ENCODE measurements at regions not wholly inside any gene's neighbourhood (a gene's known extent, or its start where the extent isn't known, plus 50 kb on each side); places are given as distances from the start of the nearest gene placed in this dataset.
A peak's percentile ranks its signal among the peaks of the same experiment; 100 is the strongest.

DNA sequence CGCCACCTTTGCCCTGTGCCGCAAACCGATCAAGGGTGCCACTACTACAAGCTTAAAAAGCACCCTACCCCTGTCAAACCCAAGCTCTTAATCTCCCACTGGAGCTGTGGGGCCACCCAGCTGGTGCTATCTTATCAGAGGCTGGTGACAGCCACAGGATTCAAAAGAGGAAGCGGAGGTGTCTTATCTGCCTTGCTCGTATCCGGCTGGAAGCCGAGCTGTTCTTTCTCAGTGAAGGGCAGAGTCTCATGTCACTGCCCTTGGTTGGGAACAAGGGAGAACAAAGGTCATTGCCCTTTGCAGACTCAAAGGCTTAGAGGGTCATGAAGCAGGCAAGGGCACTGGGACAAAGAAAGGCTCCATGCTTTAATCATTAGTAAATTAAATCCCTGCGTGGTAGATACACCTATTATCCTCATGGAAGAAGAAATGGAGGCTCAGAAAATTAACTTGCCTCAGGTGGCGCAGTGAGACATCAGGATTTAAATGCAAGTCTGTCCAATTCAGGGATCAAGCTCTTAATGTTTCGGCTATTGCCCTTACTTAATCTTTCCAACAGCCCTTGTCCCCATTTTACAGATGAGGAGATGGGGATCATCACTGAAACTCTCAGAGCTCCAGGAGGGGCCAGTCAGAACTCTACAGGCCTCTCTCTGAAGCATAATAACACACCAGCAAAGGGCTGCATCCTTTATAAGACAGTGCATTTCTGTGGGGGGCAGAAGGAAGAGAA lies 360.0 kb upstream of the PROK2 start:
- POLR2A ChIA-PET, result no interaction called here
- TF ChIP-seq, protein P1, sequence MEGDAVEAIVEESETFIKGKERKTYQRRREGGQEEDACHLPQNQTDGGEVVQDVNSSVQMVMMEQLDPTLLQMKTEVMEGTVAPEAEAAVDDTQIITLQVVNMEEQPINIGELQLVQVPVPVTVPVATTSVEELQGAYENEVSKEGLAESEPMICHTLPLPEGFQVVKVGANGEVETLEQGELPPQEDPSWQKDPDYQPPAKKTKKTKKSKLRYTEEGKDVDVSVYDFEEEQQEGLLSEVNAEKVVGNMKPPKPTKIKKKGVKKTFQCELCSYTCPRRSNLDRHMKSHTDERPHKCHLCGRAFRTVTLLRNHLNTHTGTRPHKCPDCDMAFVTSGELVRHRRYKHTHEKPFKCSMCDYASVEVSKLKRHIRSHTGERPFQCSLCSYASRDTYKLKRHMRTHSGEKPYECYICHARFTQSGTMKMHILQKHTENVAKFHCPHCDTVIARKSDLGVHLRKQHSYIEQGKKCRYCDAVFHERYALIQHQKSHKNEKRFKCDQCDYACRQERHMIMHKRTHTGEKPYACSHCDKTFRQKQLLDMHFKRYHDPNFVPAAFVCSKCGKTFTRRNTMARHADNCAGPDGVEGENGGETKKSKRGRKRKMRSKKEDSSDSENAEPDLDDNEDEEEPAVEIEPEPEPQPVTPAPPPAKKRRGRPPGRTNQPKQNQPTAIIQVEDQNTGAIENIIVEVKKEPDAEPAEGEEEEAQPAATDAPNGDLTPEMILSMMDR (IDR thresholded peaks at IDR 0.05; ENCODE audit: unreplicated experiment), result no peak
- BruUV-seq (replicated peaks), result no TSS peak
- Mint-ChIP-seq H3K4me1 (ENCODE audit: insufficient read depth, unreplicated experiment) (peaks cover 5% of the 10 kb centered on the region), H3K27ac (ENCODE audit: low read depth, unreplicated experiment) (no peak overlapping the region), H3K27me3 (ENCODE audit: insufficient read depth, unreplicated experiment) (no peaks in the 10 kb centered on the region), H3K9me3 (ENCODE audit: unreplicated experiment) (no peaks in the 10 kb centered on the region), H3K4me3 (ENCODE audit: unreplicated experiment) (no peak overlapping the region), H3K36me3 (ENCODE audit: insufficient read depth, unreplicated experiment) (no peaks in the 10 kb centered on the region)
- intact Hi-C loops (cut with micrococcal nuclease), result no loop called here
- DNase-seq (ENCODE audit: unreplicated experiment), result no peak
- CTCF ChIA-PET, result interaction anchor here (0.9 kb wide), 1 partner anchor 33 kb away, joined by 3 read pairs; no protein-coding TSS in a partner anchor

GRCh38 chr3:72143966-72144717 lies 359.2 kb upstream of the PROK2 start:
- TF ChIP-seq, protein P1 (IDR thresholded peaks at IDR 0.05; ENCODE audit: unreplicated experiment), result no peak
- DNase-seq (ENCODE audit: unreplicated experiment), result no peak
- intact Hi-C loops (cut with micrococcal nuclease), result no loop called here
- no peaks in the 10 kb centered on the region for H3K27me3 Mint-ChIP-seq (ENCODE audit: insufficient read depth, unreplicated experiment)
- BruUV-seq (replicated peaks), result no TSS peak
- ChIA-PET CTCF (interaction anchor here (0.7 to 0.9 kb wide), 2 partner anchors 34 to 98 kb away, joined by 3 read pairs; no protein-coding TSS in a partner anchor), POLR2A (no interaction called here)
- H3K4me1 Mint-ChIP-seq (ENCODE audit: insufficient read depth, unreplicated experiment), result peaks cover 5% of the 10 kb centered on the region
- H3K4me3 Mint-ChIP-seq (ENCODE audit: unreplicated experiment), result no peak overlapping the region
- no peak overlapping the region for H3K27ac Mint-ChIP-seq (ENCODE audit: low read depth, unreplicated experiment)
- no peaks in the 10 kb centered on the region for H3K9me3 Mint-ChIP-seq (ENCODE audit: unreplicated experiment)
- no peaks in the 10 kb centered on the region for H3K36me3 Mint-ChIP-seq (ENCODE audit: insufficient read depth, unreplicated experiment)

DNA sequence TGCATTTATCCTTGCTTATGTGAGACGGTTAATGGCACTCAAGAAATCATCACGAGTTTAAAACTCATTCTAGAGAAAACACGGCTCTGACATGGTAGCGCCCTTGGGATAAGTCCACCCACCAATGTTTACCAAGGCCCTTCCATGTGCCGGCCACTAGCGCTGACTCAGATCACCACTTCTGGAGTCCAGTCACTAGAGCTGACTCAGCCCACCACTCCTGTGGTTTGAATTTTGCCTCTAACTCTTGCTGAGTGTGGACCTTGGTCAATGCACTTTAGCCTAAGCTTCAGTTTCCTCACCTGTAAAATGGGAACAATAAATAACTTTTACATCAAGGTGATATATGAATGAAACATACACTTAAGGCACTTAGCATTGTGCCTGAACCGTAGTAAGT lies 358.4 kb upstream of the PROK2 start:
- DNase-seq (ENCODE audit: unreplicated experiment), result peak; percentile 43
- Mint-ChIP-seq H3K9me3 (ENCODE audit: unreplicated experiment) (no peaks in the 10 kb centered on the region), H3K27ac (ENCODE audit: low read depth, unreplicated experiment) (no peak overlapping the region), H3K4me1 (ENCODE audit: insufficient read depth, unreplicated experiment) (peaks cover 5% of the 10 kb centered on the region), H3K36me3 (ENCODE audit: insufficient read depth, unreplicated experiment) (no peaks in the 10 kb centered on the region), H3K4me3 (ENCODE audit: unreplicated experiment) (no peak overlapping the region), H3K27me3 (ENCODE audit: insufficient read depth, unreplicated experiment) (no peaks in the 10 kb centered on the region)
- BruUV-seq (replicated peaks), result no TSS peak
- POLR2A ChIA-PET, result interaction anchor here (0.7 kb wide), 1 partner anchor 12 kb away, joined by 4 read pairs; no protein-coding TSS in a partner anchor
- CTCF ChIA-PET, result interaction anchor here (0.5 to 1.1 kb wide), 2 partner anchors 11 to 241 kb away, joined by 3 to 4 read pairs; no protein-coding TSS in a partner anchor
- TF ChIP-seq, protein P1 (IDR thresholded peaks at IDR 0.05; ENCODE audit: unreplicated experiment), result no peak
- intact Hi-C loops (cut with micrococcal nuclease), result no loop called here

DNA sequence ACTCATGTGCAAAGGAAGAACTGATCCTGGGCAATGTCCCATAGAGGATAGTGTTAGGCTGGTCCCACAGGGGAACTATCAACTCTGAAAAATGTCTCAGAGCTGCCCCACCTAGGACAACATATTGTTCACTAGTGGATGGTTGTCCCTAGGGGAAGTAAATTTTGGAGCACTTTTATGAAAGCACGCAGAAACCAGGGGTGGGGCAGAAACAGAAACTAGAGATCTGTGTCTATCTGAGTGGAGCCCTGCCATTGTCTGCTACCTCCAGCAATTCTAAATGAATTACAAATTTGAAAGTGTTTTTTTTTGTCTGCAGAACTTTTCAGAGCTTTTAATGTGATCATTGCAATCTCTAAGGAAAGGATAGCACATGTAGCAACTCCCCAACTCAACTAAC lies 357.1 kb upstream of the PROK2 start:
- DNase-seq (ENCODE audit: unreplicated experiment), result no peak
- H3K9me3 Mint-ChIP-seq (ENCODE audit: unreplicated experiment), result no peaks in the 10 kb centered on the region
- ChIA-PET CTCF (interaction anchor here (0.7 kb wide), 1 partner anchor 211 kb away, joined by 3 read pairs; no protein-coding TSS in a partner anchor), POLR2A (interaction anchor here (1.1 to 1.2 kb wide), 2 partner anchors 11 to 18 kb away, joined by 3 to 5 read pairs; no protein-coding TSS in a partner anchor)
- intact Hi-C loops (cut with micrococcal nuclease), result no loop called here
- no peak overlapping the region for H3K4me3 Mint-ChIP-seq (ENCODE audit: unreplicated experiment)
- peaks cover 5% of the 10 kb centered on the region for H3K4me1 Mint-ChIP-seq (ENCODE audit: insufficient read depth, unreplicated experiment)
- no TSS peak for BruUV-seq (replicated peaks)
- H3K27ac Mint-ChIP-seq (ENCODE audit: low read depth, unreplicated experiment), result no peak overlapping the region
- H3K36me3 Mint-ChIP-seq (ENCODE audit: insufficient read depth, unreplicated experiment), result no peaks in the 10 kb centered on the region
- TF ChIP-seq, protein P1 (IDR thresholded peaks at IDR 0.05; ENCODE audit: unreplicated experiment), result no peak
- H3K27me3 Mint-ChIP-seq (ENCODE audit: insufficient read depth, unreplicated experiment), result peaks cover 7% of the 10 kb centered on the region

Measured in MCF 10A (cell line).